ENCODE measurements at regions not wholly inside any gene's neighbourhood (a gene's known extent, or its start where the extent isn't known, plus 50 kb on each side); places are given as distances from the start of the nearest gene placed in this dataset.

DNA sequence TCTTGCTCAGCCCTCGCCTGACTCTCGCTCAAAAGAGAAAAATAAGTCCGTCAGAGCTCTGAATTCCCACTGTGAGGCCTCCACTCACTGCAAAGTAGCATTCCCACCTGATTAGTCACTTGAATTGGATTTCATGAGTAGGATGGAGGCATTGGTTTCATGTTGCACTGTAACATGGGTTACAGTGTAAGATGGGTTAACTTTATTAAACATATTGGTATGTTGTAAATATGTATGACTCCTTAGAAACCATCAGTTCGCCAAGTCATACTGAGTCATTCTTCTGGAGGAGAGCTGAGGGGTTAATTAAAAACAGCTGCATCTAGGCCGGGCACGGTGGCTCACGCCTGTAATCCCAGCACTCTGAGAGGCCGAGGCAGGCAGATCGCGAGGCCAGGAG lies 93.8 kb upstream of the BNC2 start:
- TF ChIP-seq, protein P1, sequence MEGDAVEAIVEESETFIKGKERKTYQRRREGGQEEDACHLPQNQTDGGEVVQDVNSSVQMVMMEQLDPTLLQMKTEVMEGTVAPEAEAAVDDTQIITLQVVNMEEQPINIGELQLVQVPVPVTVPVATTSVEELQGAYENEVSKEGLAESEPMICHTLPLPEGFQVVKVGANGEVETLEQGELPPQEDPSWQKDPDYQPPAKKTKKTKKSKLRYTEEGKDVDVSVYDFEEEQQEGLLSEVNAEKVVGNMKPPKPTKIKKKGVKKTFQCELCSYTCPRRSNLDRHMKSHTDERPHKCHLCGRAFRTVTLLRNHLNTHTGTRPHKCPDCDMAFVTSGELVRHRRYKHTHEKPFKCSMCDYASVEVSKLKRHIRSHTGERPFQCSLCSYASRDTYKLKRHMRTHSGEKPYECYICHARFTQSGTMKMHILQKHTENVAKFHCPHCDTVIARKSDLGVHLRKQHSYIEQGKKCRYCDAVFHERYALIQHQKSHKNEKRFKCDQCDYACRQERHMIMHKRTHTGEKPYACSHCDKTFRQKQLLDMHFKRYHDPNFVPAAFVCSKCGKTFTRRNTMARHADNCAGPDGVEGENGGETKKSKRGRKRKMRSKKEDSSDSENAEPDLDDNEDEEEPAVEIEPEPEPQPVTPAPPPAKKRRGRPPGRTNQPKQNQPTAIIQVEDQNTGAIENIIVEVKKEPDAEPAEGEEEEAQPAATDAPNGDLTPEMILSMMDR (conservative IDR thresholded peaks at IDR 0.05) = no peak
- TF ChIP-seq ZFX (IDR thresholded peaks at IDR 0.05) = no peak
